ENCODE measurements at regions not wholly inside any gene's neighbourhood (a gene's known extent, or its start where the extent isn't known, plus 50 kb on each side); places are given as distances from the start of the nearest gene placed in this dataset.

GRCh38 chr2:139721411-139721995, 941.3 kb upstream of the NXPH2 start:
- H3K4me3 ChIP-seq (ENCODE audit: control insufficient read depth, low read depth, low read length), result no peak overlapping the region
- TF ChIP-seq CTCF (conservative IDR thresholded peaks at IDR 0.05; ENCODE audit: control insufficient read depth, insufficient read depth, low read depth, low read length), result no peak
- DNase-seq (ENCODE audit: low read depth), result no peak

GRCh38 chr2:139720056-139720455, 939.9 kb upstream of the NXPH2 start:
- no peak for DNase-seq (ENCODE audit: low read depth)
- TF ChIP-seq CTCF (conservative IDR thresholded peaks at IDR 0.05; ENCODE audit: control insufficient read depth, insufficient read depth, low read depth, low read length), result no peak
- no peak overlapping the region for H3K4me3 ChIP-seq (ENCODE audit: control insufficient read depth, low read depth, low read length)

- DNase-seq (ENCODE audit: low read depth), result no peak
- H3K4me3 ChIP-seq (ENCODE audit: control insufficient read depth, low read depth, low read length), result no peak overlapping the region
- no peak for TF ChIP-seq CTCF (conservative IDR thresholded peaks at IDR 0.05; ENCODE audit: control insufficient read depth, insufficient read depth, low read depth, low read length)
Observed at GRCh38 chr2:139704606-139705005, 924.4 kb upstream of the NXPH2 start.

- no peak for TF ChIP-seq CTCF (conservative IDR thresholded peaks at IDR 0.05; ENCODE audit: control insufficient read depth, insufficient read depth, low read depth, low read length)
- no peak overlapping the region for H3K4me3 ChIP-seq (ENCODE audit: control insufficient read depth, low read depth, low read length)
- DNase-seq (ENCODE audit: low read depth), result no peak
Observed at GRCh38 chr2:139694327-139694726, 914.1 kb upstream of the NXPH2 start.

- no peak overlapping the region for H3K4me3 ChIP-seq (ENCODE audit: control insufficient read depth, low read depth, low read length)
- TF ChIP-seq CTCF (conservative IDR thresholded peaks at IDR 0.05; ENCODE audit: control insufficient read depth, insufficient read depth, low read depth, low read length), result no peak
- DNase-seq (ENCODE audit: low read depth), result no peak
Observed at GRCh38 chr2:139686205-139686604, 906.0 kb upstream of the NXPH2 start.

- H3K4me3 ChIP-seq (ENCODE audit: control insufficient read depth, low read depth, low read length), result no peak overlapping the region
- TF ChIP-seq CTCF (conservative IDR thresholded peaks at IDR 0.05; ENCODE audit: control insufficient read depth, insufficient read depth, low read depth, low read length), result no peak
- no peak for DNase-seq (ENCODE audit: low read depth)
Observed at GRCh38 chr2:139685090-139685983, 905.1 kb upstream of the NXPH2 start.
